HuH-7 (cell line): ENCODE measurements at regions not wholly inside any gene's neighbourhood (a gene's known extent, or its start where the extent isn't known, plus 50 kb on each side); places are given as distances from the start of the nearest gene placed in this dataset.

Experiments
- DNase-seq: peaks from one replicate; pipeline ENCODE4 v3.0.0; 2011; ENCODE audit warnings: low spot score

DNA sequence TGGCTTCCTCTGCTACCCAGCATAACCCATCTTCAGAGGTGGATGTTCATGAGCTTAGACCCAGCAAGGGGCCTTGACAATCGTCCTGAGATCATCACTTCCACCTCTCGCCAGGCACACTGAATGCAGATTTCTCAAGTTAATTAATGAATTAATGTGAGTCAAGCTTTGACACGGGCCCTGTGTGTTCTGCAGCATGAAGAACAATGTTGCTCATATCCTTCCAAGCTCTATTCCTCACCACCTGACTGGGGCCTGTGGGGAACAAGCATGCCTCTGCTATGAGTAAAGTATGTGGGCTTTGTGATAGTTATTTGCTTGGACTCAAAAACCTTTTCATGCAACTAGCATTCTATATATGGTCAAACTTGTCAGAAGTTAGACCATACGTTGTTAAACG is 122.0 kb downstream of the SEC16B start:
- no peak for DNase-seq

- DNase-seq, result no peak
These were observed 130.9 kb downstream of the SEC16B start for GRCh38 chr1:177838907-177839485.

GRCh38 chr1:177833631-177834030 is 136.2 kb downstream of the SEC16B start:
- DNase-seq, result no peak

- no peak for DNase-seq
These were observed 139.2 kb downstream of the SEC16B start for GRCh38 chr1:177830531-177831135.

DNA sequence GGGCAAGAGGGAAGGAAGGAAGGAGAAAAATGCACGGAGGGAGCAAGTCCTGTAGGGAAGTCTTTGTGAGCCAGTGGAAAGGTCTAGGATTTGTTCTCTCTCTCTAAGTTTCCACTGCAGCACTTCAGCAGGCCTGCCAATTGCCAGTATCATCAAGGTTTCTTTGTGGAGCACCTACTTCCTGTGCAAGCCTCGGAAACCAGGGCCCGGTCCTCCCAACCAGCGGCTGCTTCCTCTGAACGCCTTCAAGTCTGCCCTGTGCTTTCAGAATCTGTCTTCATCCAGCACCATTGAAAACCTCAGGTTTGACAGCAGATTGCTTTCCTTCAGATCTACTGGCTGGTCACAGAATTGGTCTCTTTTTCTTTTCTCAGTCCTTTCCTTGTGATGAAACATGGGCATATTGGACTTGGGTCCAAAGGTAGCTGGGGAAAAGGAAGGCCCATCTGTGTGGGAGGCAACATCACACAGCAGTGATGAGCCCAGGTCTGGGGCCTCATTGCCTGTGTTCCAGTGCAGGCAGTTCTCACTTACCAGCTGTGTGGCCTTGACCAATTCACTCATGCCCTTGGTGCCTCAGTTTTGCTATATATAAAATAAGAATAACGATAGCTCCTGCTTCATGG is 144.5 kb downstream of the SEC16B start:
- no peak for DNase-seq

- DNase-seq, result no peak
These were observed 145.3 kb downstream of the SEC16B start for GRCh38 chr1:177824508-177824982.

- DNase-seq, result no peak
These were observed 149.6 kb downstream of the SEC16B start for GRCh38 chr1:177820213-177820612.

DNA sequence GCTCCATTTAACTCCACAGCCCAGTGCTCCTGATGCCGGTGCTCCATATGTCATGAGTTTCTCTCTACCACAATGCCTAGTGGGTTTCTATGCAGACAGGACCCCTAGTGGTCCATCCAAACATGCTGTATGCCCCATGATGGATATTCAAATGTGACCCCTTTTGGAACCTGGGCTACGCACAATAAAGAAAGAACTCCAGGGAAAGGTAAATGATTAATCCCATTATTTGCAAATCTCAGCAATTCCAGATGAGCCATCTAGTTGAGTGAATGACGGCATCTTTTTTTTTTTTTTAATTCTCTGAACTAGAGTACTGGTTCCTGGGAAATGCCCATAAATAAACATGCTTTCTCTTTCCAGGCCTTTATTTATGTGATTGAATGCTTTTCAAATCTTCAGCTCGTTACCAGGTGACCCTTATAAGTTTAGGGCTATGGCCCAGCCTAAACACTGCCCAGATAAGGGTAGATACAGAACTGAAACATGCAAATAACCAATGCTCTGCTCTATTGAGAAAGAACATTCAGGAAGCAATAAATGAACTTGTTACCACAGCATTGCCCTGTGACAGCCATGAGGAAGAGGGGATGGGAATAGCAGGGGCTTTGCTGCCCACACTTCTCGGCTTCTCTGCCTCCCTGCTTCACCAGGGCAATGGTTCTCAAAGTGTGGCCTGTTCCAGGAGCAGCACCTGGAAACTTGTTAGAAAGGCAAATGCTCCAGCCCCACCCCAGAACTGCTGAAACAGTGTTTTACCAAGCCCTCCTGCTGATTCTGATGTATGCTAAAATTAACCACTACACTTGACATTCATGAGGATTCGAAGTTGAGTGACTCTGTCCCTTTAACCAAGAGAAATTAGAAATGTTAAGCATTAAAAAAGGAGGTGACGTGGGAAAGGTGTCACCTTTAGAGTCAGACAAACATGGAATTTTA is 151.7 kb downstream of the SEC16B start:
- no peak for DNase-seq

DNA sequence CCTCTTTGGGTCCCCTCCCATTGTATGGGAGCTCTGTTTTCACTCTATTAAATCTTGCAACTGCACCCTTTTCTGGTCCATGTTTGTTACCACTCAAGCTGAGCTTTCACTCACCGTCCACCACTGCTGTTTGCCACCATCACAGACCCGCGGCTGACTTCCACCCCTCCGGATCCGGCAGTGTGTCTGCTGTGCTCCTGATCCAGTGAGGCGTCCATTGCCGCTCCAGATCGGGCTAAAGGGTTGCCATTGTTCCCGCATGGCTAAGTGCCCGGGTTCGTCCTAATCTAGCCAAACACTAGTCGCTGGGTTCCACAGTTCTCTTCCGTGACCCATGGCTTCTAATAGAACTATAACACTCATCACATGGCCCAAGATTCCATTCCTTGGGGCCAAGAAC is 157.2 kb downstream of the SEC16B start:
- DNase-seq, result no peak

DNA sequence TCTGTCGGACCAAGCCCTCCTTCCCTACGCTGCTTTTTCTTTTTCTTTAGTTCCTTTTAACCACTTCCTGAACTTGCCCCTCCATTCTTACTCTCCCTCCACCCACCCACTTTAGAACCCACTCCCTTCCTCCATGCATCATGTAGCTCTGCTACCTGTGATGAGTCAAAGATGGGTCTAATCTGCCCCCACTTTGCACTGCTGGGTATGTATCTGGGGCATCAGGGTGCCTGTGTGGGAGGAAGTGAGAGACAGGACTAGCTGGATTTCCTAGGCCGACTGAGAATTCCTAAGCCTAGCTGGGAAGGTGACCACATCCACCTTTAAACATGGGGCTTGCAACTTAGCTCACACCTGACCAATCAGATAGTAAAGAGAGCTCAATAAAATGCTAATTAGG is 157.7 kb downstream of the SEC16B start:
- DNase-seq, result no peak

DNA sequence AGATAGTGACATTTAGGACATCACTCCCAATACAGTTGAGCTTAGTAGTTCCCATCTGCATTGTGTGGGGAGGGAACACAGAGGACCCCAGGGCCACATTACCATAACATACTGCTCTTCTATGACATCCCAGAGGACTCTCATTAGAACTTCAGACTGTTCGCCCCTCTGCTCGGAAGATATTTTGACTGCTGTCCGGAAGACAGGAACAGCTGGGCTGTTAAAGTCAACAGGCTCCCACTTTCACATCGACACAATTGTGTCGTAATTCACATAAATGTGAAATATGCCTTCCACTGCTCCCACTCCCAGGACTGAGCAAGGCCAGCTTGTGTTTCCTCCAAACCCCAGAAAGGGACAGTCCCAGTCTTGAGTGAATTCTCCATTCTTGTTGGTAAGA is 158.4 kb downstream of the SEC16B start:
- DNase-seq, result no peak

- no peak for DNase-seq
These were observed 160.0 kb downstream of the SEC16B start for GRCh38 chr1:177809819-177810218.

- DNase-seq, result no peak
These were observed 167.6 kb downstream of the SEC16B start for GRCh38 chr1:177802304-177802703.

DNA sequence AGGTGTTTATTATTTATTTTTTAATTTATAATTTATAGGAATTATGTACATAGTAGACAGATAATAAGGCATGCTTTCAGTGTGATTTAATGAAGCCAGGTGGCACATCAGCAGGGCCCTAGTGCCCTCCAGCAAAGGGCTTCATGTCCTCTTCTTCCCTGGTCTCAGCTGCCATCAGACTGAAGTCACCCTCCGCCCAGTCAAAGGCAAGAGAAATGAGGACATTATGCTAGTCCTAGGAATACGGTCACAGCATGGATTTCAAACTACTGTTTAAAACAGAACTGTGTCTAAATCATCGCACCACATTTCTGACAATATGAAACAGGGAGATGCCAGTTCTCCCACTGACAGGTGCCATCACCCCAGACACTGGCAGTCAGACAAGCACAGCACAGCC is 168.1 kb downstream of the SEC16B start:
- no peak for DNase-seq

- no peak for DNase-seq
These were observed 169.3 kb downstream of the SEC16B start for GRCh38 chr1:177800400-177801088.

DNA sequence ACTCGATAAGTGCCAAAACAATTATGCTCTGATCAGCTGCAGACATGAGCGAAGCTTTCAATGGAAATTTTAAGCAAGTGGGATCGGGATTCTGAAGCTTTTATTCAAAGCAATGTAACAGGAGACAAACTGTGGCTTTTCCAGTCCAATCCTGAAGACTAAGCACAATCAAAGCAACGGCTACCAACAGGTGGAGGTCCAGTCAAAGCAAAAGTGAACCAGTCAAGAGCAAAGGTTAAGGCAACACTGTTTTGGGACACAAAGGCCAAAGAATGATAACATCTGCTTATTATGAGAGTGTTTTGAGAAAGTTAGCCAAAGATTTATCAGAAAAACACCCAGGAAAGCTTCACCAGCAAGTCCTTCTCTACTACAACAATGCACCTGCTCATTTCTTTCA is 170.1 kb downstream of the SEC16B start:
- no peak for DNase-seq

DNA sequence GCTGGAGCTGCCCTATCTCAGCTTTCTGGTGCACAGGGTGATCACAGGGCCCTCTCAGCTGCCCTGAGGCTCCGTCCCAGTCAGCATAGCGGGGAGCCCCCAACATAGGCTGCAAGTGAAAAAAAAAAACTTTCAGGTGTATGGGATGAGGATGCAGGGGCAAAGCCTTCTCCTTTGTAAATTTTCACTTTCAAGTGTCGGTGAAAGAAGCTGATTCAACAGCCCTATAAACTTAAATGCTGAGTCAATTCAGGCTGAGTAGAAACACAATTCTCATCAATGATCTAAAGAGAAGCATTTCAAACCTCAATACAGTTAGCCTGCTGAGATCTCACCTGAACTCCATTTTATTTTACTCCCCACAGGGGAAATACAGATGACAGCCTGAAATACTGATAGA is 171.2 kb downstream of the SEC16B start:
- no peak for DNase-seq

DNA sequence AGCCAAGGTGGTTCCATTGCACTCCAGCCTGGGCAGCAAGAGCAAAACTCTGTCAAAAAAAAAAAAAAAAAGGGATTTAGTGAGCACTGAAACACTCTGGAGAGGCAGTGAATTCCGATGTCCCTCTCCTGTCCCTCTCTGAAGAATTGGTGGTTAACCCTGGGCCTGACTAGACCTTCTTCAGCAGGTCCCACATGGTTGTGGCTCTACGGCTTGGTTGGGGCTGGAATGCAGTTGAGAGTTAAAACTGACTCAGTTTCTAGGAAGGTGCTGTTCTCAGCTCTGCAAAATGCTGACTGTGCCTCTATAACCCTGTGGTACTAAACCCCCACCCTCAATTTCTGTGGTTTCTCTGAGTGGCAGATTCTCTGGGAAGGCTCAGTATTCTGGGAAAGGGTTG is 173.3 kb downstream of the SEC16B start:
- DNase-seq, result no peak

DNA sequence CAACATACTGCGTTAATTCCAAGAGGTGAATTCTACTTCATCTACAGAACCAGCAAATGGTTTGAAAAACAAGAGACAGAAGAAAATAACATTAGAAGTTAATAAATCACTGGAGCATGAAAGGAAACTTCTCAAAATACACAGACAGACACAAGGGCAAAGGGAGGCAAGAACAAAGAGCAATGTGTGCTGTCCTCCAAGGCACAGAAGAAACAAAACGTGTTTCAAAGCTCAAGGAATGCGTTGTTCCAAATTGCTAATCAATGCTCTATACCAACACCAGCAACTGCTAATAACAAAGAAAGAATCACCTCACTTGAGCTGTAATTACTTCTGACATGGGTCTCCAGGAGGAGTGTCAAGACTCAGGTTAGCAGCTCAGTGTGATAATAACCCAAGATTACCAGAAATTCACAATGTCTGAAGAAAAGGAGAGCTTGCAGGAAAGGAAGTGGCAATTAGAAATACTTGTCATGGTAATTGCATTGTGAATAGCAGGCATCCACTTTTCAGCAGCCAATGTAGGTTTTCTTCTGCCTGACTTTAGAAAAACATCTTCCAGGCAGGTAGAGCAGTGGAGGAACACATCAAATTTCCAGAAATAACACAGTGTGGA is 175.4 kb downstream of the SEC16B start:
- DNase-seq, result no peak

GRCh38 chr1:177793900-177794299 is 176.0 kb downstream of the SEC16B start:
- DNase-seq, result no peak

DNA sequence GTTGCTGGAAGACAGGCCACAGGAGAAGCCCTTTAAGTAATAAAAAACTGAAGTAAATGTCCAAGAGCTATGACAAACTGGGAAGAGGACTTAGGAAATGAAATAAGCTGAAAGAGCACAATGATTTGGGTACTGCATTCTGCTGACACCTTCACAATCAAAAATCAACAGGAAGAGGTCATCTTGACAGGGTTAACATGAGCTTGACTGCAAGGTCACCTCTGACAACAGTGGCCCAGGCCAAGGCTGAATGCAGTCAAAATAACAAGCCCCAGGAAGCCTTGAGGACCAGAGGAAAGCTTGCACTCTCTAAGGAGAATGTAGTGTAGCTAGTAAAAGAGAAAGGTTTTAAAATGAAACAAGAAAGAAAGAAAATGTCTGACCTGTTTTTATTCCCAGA is 179.3 kb downstream of the SEC16B start:
- no peak for DNase-seq

- no peak for DNase-seq
These were observed 179.9 kb downstream of the SEC16B start for GRCh38 chr1:177789956-177790355.
